K562 (cell line): ENCODE measurements at regions not wholly inside any gene's neighbourhood (a gene's known extent, or its start where the extent isn't known, plus 50 kb on each side); places are given as distances from the start of the nearest gene placed in this dataset.

ENCODE experiments used
- ATF1 ChIP-seq, 2 experiments: fragments of 450-650 bp in 1 of 2; IDR thresholded peaks; 2 replicates each; pipeline ENCODE4 v1.6.1; 2016; ENCODE audit warnings: missing compliant biosample characterization in 1 of 2, missing genetic modification characterization in 1 of 2
- BMI1 ChIP-seq: fragments of 150-350 bp; IDR thresholded peaks from 2 replicates; pipeline ENCODE4 v1.6.1; 2014; ENCODE audit warnings: low read length
- CEBPB ChIP-seq: fragments of 450-650 bp; IDR thresholded peaks from 2 replicates; pipeline ENCODE4 v1.6.1; 2016; ENCODE audit warnings: missing genetic modification characterization, missing compliant biosample characterization
- EGR1 ChIP-seq: fragments of 450-650 bp; conservative IDR thresholded peaks from 2 replicates; pipeline ENCODE4 v1.6.1; 2017; ENCODE audit warnings: mild to moderate bottlenecking
- EHMT2 ChIP-seq: fragments of 450-650 bp; IDR thresholded peaks from 2 replicates; pipeline ENCODE4 v1.6.1; 2018; ENCODE audit warnings: antibody characterized with exemption
- FOXM1 ChIP-seq, 2 experiments: fragments of 450-650 bp in 1 of 2; sonication (generic) in 1 of 2; formaldehyde crosslinking in 1 of 2; IDR thresholded peaks; 2 replicates each; pipeline versions ENCODE4 v1.6.1 to v1.9.0; 2017 to 2022; ENCODE audit warnings: low read depth in 2 of 2, mild to moderate bottlenecking in 2 of 2, missing genetic modification reagents in 1 of 2, moderate library complexity in 1 of 2
- GABPA ChIP-seq: fragments of 200-800 bp; sonication (Bioruptor generic); conservative IDR thresholded peaks from 2 replicates; pipeline ENCODE4 v1.6.1; 2016; ENCODE audit warnings: low read depth, missing genetic modification characterization, missing compliant biosample characterization
- GTF2F1 ChIP-seq: IDR thresholded peaks from 2 replicates; pipeline ENCODE4 v1.6.1; 2011; ENCODE audit warnings: low read depth, low read length, improper control_type of control experiment
- JUN ChIP-seq, 2 experiments: sonication (generic) in 1 of 2; formaldehyde crosslinking in 1 of 2; IDR thresholded peaks; 2 replicates each; pipeline versions ENCODE4 v1.6.1 to v1.8.0; 2012 to 2022; ENCODE audit warnings: borderline replicate concordance in 2 of 2, mild to moderate bottlenecking in 2 of 2, improper control_type of control experiment in 1 of 2, low read depth in 1 of 2, low read length in 1 of 2, missing genetic modification reagents in 1 of 2
- KLF1 ChIP-seq: fragments of 450-650 bp; IDR thresholded peaks from 2 replicates; pipeline ENCODE4 v1.6.1; 2016; ENCODE audit warnings: missing genetic modification characterization, missing compliant biosample characterization
- KLF10 ChIP-seq: fragments of 250-450 bp; sonication (Bioruptor Pico); IDR thresholded peaks from 2 replicates; pipeline ENCODE4 v1.6.1; 2021; ENCODE audit warnings: matching md5 sums
- MAFG ChIP-seq: fragments of 450-650 bp; conservative IDR thresholded peaks from 2 replicates; pipeline ENCODE4 v1.6.1; 2016; ENCODE audit warnings: missing genetic modification characterization, missing compliant biosample characterization
- RBM25 ChIP-seq: fragments of 200-400 bp; formaldehyde crosslinking; IDR thresholded peaks from 2 replicates; pipeline ENCODE4 v1.6.1; 2018; ENCODE audit warnings: low read length, low read depth, moderate library complexity; ENCODE audit not compliant: severe bottlenecking
- RFX1 ChIP-seq: fragments of 450-650 bp; IDR thresholded peaks from 2 replicates; pipeline ENCODE4 v1.6.1; 2016; ENCODE audit warnings: mild to moderate bottlenecking, moderate library complexity
- SFPQ ChIP-seq: fragments of 200-400 bp; formaldehyde crosslinking; IDR thresholded peaks from 2 replicates; pipeline ENCODE4 v1.6.1; 2017; ENCODE audit warnings: mild to moderate bottlenecking, low read depth, low read length, moderate library complexity
- SMARCC2 ChIP-seq: fragments of 450-650 bp; IDR thresholded peaks from 2 replicates; pipeline ENCODE4 v1.6.1; 2017; ENCODE audit warnings: antibody characterized with exemption, moderate library complexity, mild to moderate bottlenecking, low read depth
- SMARCE1 ChIP-seq: fragments of 450-650 bp; IDR thresholded peaks from 2 replicates; pipeline ENCODE4 v1.7.1; 2016; ENCODE audit warnings: mild to moderate bottlenecking
- TEAD1 ChIP-seq, 2 experiments: fragments of 450-650 bp in 1 of 2; sonication (generic) in 1 of 2; formaldehyde crosslinking; IDR thresholded peaks; 2 replicates each; pipeline versions ENCODE4 v1.4.0 to v1.8.0; 2020 to 2022; ENCODE audit warnings: mild to moderate bottlenecking in 2 of 2, missing genetic modification reagents in 1 of 2
- TOE1 ChIP-seq, 2 experiments: fragments of 450-650 bp in 1 of 2; sonication (generic) in 1 of 2; formaldehyde crosslinking in 1 of 2; IDR thresholded peaks; 2 replicates each; pipeline versions ENCODE4 v1.7.1 to v1.8.0; 2016 to 2022; ENCODE audit warnings: borderline replicate concordance in 2 of 2, mild to moderate bottlenecking in 2 of 2, antibody characterized with exemption in 1 of 2, inconsistent platforms in 1 of 2, low read depth in 1 of 2, missing genetic modification reagents in 1 of 2, moderate library complexity in 1 of 2
- TRIM24 ChIP-seq, 2 experiments: fragments of 450-650 bp; IDR thresholded peaks; 2 replicates each; pipeline ENCODE4 v1.6.1; 2016
- VEZF1 ChIP-seq: fragments of 200-800 bp; sonication (Bioruptor generic); IDR thresholded peaks from 2 replicates; pipeline ENCODE4 v1.6.1; 2017; ENCODE audit warnings: missing genetic modification characterization, missing compliant biosample characterization
- ZNF146 ChIP-seq: IDR thresholded peaks from one replicate; pipeline ENCODE4 v1.6.1; 2018; ENCODE audit warnings: missing compliant biosample characterization; ENCODE audit not compliant: unreplicated experiment
- ZNF347 ChIP-seq: fragments of 450-650 bp; formaldehyde crosslinking; IDR thresholded peaks from 2 replicates; pipeline ENCODE4 v1.4.0; 2020; ENCODE audit warnings: low read depth, mild to moderate bottlenecking, moderate library complexity
- ZNF644 ChIP-seq: fragments of 200-800 bp; sonication (Bioruptor generic); IDR thresholded peaks from 2 replicates; pipeline ENCODE4 v1.6.1; 2016; ENCODE audit warnings: low read depth, missing genetic modification characterization, missing compliant biosample characterization

GRCh38 chr22:22168190-22168940, 76.2 kb upstream of the VPREB1 start (continued):
- TF ChIP-seq GTF2F1 (no peak), KLF1 (peak; percentile 96), CEBPB (tag) (no peak), TRIM24 (IDR thresholded peaks at IDR 0.05) (peak in 1 of 2 experiments; percentile 73; a peak in 2 of 4 replicates), ZNF347 (CRISPR knock-in tag) (0 out of 2 replicates have a peak, but pooled peaks have one; percentile 61), KLF10 (no peak), TOE1 (IDR thresholded peaks at IDR 0.05; ENCODE audit: borderline replicate concordance) (peak; percentile 100), TOE1 (CRISPR knock-in tag; IDR thresholded peaks at IDR 0.05; ENCODE audit: borderline replicate concordance, low read depth) (0 out of 2 replicates have a peak, but pooled peaks have one; percentile 65), RBM25 (no peak), ZNF644 (tag) (no peak), SMARCC2 (no peak), VEZF1 (CRISPR knock-in tag) (no peak), TEAD1 (CRISPR knock-in tag; IDR thresholded peaks at IDR 0.05) (peak; percentile 54 to 94; a peak in 3 of 4 replicates), BMI1 (no peak), FOXM1 (IDR thresholded peaks at IDR 0.05; ENCODE audit: low read depth) (peak; percentile 74; the same call in 1 of the 2 replicates), FOXM1 (CRISPR knock-in tag; IDR thresholded peaks at IDR 0.05; ENCODE audit: low read depth) (no peak), EHMT2 (peak; percentile 99), SFPQ (no peak), JUN (IDR thresholded peaks at IDR 0.05; ENCODE audit: borderline replicate concordance, low read depth, low read length) (no peak), JUN (CRISPR knock-in tag; IDR thresholded peaks at IDR 0.05; ENCODE audit: borderline replicate concordance) (no peak; the same call in 1 of the 2 replicates), SMARCE1 (no peak), MAFG (no peak), ATF1 (CRISPR knock-in tag; IDR thresholded peaks at IDR 0.05) (no peak), ATF1 (tag; IDR thresholded peaks at IDR 0.05) (no peak), RFX1 (no peak), EGR1 (peak; percentile 37; the same call in 1 of the 2 replicates), ZNF146 (CRISPR knock-in tag) (no peak), GABPA (tag) (peak; percentile 58)
